Neural cell (in vitro differentiated cells): ENCODE measurements at regions not wholly inside any gene's neighbourhood (a gene's known extent, or its start where the extent isn't known, plus 50 kb on each side); places are given as distances from the start of the nearest gene placed in this dataset.
A peak's percentile ranks its signal among the peaks of the same experiment; 100 is the strongest.

Experiments
- H2AFZ ChIP-seq: fragments of 200-600, 300-800 bp; sonication (generic), shearing (Covaris generic); 2 replicates; pipeline ENCODE4 v1.6.0; 2014; ENCODE audit warnings: low read depth, mild to moderate bottlenecking, antibody characterized with exemption, low read length, moderate library complexity
- H3F3A ChIP-seq: fragments of 200-600 bp; shearing (Covaris generic); 2 replicates; pipeline ENCODE4 v1.6.1; 2016; ENCODE audit warnings: mild to moderate bottlenecking, moderate library complexity, mixed read lengths, antibody characterized with exemption, low read length; ENCODE audit not compliant: insufficient read depth, poor library complexity, severe bottlenecking
- H3K27ac ChIP-seq: fragments of 200-600, 300-800 bp; sonication (generic), shearing (Covaris generic); 2 replicates; pipeline ENCODE4 v1.5.1; 2014; ENCODE audit warnings: mild to moderate bottlenecking, low read length, moderate library complexity
- H3K27me3 ChIP-seq: fragments of 300-800, 200-600 bp; sonication (generic), shearing (Covaris generic); 2 replicates; pipeline ENCODE4 v1.6.0; 2014; ENCODE audit warnings: mild to moderate bottlenecking, low read depth, low read length, moderate library complexity; ENCODE audit not compliant: insufficient read depth
- H3K36me3 ChIP-seq: fragments of 300-800, 200-600 bp; sonication (generic), shearing (Covaris generic); 2 replicates; pipeline ENCODE4 v1.5.1; 2014; ENCODE audit warnings: mild to moderate bottlenecking, antibody characterized with exemption, low read length, moderate library complexity; ENCODE audit not compliant: insufficient read depth
- H3K4me2 ChIP-seq: fragments of 300-800, 200-600 bp; sonication (generic), shearing (Covaris generic); 2 replicates; pipeline ENCODE4 v1.6.0; 2014; ENCODE audit warnings: mild to moderate bottlenecking, low read length
- H3K4me3 ChIP-seq: fragments of 300-800, 200-600 bp; sonication (generic), shearing (Covaris generic); 2 replicates; pipeline ENCODE4 v1.5.1; 2014; ENCODE audit warnings: mild to moderate bottlenecking, low read length, moderate library complexity
- H3K79me2 ChIP-seq: fragments of 200-600 bp; shearing (Covaris generic); replicated peaks from 2 replicates; pipeline ENCODE4 v1.6.0; 2014; ENCODE audit warnings: mild to moderate bottlenecking, low read length, moderate library complexity; ENCODE audit not compliant: insufficient read depth
- H3K9ac ChIP-seq: fragments of 300-800, 200-600 bp; sonication (generic), shearing (Covaris generic); 2 replicates; pipeline ENCODE4 v1.6.1; 2016; ENCODE audit warnings: mild to moderate bottlenecking, low read length, mixed read lengths
- H3K9me2 ChIP-seq: fragments of 200-600 bp; shearing (Covaris generic); 2 replicates; pipeline ENCODE4 v1.6.1; 2016; ENCODE audit warnings: mild to moderate bottlenecking, low read length, mixed read lengths; ENCODE audit not compliant: insufficient read depth
- H3K9me3 ChIP-seq: fragments of 200-600, 300-800 bp; sonication (generic), shearing (Covaris generic); 2 replicates; pipeline ENCODE4 v1.6.1; 2016; ENCODE audit warnings: mild to moderate bottlenecking, mixed run types, low read length, moderate library complexity, mixed read lengths
- H4K20me1 ChIP-seq: fragments of 200-600 bp; shearing (Covaris generic); 2 replicates; pipeline ENCODE4 v1.6.1; 2016; ENCODE audit warnings: mild to moderate bottlenecking, mixed run types; ENCODE audit not compliant: insufficient read depth
- CTCF ChIP-seq: fragments of 450-650 bp; IDR thresholded peaks from 2 replicates; pipeline ENCODE4 v1.5.1; 2014; ENCODE audit warnings: antibody characterized with exemption, mild to moderate bottlenecking, moderate library complexity; ENCODE audit not compliant: poor library complexity, severe bottlenecking
- EP300 ChIP-seq: fragments of 450-650 bp; conservative IDR thresholded peaks from 2 replicates; pipeline ENCODE4 v1.6.1; 2014; ENCODE audit warnings: antibody characterized with exemption, mild to moderate bottlenecking, moderate library complexity; ENCODE audit not compliant: poor library complexity, severe bottlenecking
- EZH2 ChIP-seq: fragments of 200-600, 300-800 bp; shearing (Covaris generic), sonication (generic); IDR thresholded peaks from 2 replicates; pipeline ENCODE4 v1.6.1; 2014; ENCODE audit warnings: antibody characterized with exemption, low read length, borderline replicate concordance, mild to moderate bottlenecking; ENCODE audit not compliant: insufficient read depth, poor library complexity, severe bottlenecking
- MXI1 ChIP-seq: fragments of 450-650 bp; conservative IDR thresholded peaks from 2 replicates; pipeline ENCODE4 v1.6.1; 2014; ENCODE audit warnings: antibody characterized with exemption, mild to moderate bottlenecking; ENCODE audit not compliant: poor library complexity, severe bottlenecking
- POLR2AphosphoS5 ChIP-seq: IDR thresholded peaks from 2 replicates; pipeline ENCODE4 v1.6.1; 2012
- RAD21 ChIP-seq: fragments of 450-650 bp; conservative IDR thresholded peaks from 2 replicates; pipeline ENCODE4 v1.6.1; 2014; ENCODE audit warnings: antibody characterized with exemption, mild to moderate bottlenecking, moderate library complexity
- REST ChIP-seq: IDR thresholded peaks from 2 replicates; pipeline ENCODE4 v1.6.1; 2012; ENCODE audit warnings: borderline replicate concordance
- SMC3 ChIP-seq: fragments of 450-650 bp; conservative IDR thresholded peaks from 2 replicates; pipeline ENCODE4 v1.6.1; 2014; ENCODE audit warnings: antibody characterized with exemption, mild to moderate bottlenecking, moderate library complexity; ENCODE audit not compliant: poor library complexity
- TAF1 ChIP-seq: IDR thresholded peaks from 2 replicates; pipeline ENCODE4 v1.6.1; 2012; ENCODE audit warnings: low read depth

GRCh38 chr3:81927811-81928210 is 166.4 kb upstream of the GBE1 start:
- H3K9me2 ChIP-seq: no peaks in the 10 kb centered on the region
- H3F3A ChIP-seq: no peaks in the 10 kb centered on the region
- H3K9ac ChIP-seq: no peak overlapping the region
- H3K4me2 ChIP-seq: no peak overlapping the region
- no peaks in the 10 kb centered on the region for H4K20me1 ChIP-seq
- no peak for TF ChIP-seq CTCF
- no peak for TF ChIP-seq EZH2
- TF ChIP-seq POLR2AphosphoS5: no peak
- TF ChIP-seq EP300: no peak
- no peak for TF ChIP-seq MXI1
- TF ChIP-seq REST: no peak
- TF ChIP-seq SMC3: no peak
- TF ChIP-seq TAF1: no peak
- no peak for TF ChIP-seq RAD21
- no peak overlapping the region for H2AFZ ChIP-seq
- no peaks in the 10 kb centered on the region for H3K27me3 ChIP-seq
- no peaks in the 10 kb centered on the region for H3K36me3 ChIP-seq
- no peak overlapping the region for H3K27ac ChIP-seq
- H3K4me3 ChIP-seq: no peak overlapping the region
- no peaks in the 10 kb centered on the region for H3K79me2 ChIP-seq
- H3K9me3 ChIP-seq: no peaks in the 10 kb centered on the region

GRCh38 chr3:81925385-81925784 is 163.9 kb upstream of the GBE1 start:
- H3K27me3 ChIP-seq: no peaks in the 10 kb centered on the region
- no peaks in the 10 kb centered on the region for H3F3A ChIP-seq
- H4K20me1 ChIP-seq: no peaks in the 10 kb centered on the region
- no peak overlapping the region for H3K27ac ChIP-seq
- TF ChIP-seq EZH2 (no peak), POLR2AphosphoS5 (no peak)
- H2AFZ ChIP-seq: no peak overlapping the region
- no peak overlapping the region for H3K4me2 ChIP-seq
- H3K36me3 ChIP-seq: no peaks in the 10 kb centered on the region
- H3K9ac ChIP-seq: no peak overlapping the region
- H3K9me2 ChIP-seq: no peaks in the 10 kb centered on the region
- no peaks in the 10 kb centered on the region for H3K79me2 ChIP-seq
- H3K9me3 ChIP-seq: no peaks in the 10 kb centered on the region
- no peak overlapping the region for H3K4me3 ChIP-seq

GRCh38 chr3:81923038-81923437 is 161.6 kb upstream of the GBE1 start:
- TF ChIP-seq SMC3 (no peak), EP300 (peak; percentile 86), MXI1 (no peak), REST (peak; percentile 25), TAF1 (no peak), CTCF (no peak), POLR2AphosphoS5 (peak; percentile 64)
- no peaks in the 10 kb centered on the region for H3K27me3 ChIP-seq
- no peaks in the 10 kb centered on the region for H4K20me1 ChIP-seq
- no peak overlapping the region for H3K4me2 ChIP-seq
- H3K27ac ChIP-seq: peak overlapping the region; percentile 38
- no peak overlapping the region for H2AFZ ChIP-seq
- H3K9ac ChIP-seq: no peak overlapping the region
- H3F3A ChIP-seq: no peaks in the 10 kb centered on the region
- H3K9me2 ChIP-seq: no peaks in the 10 kb centered on the region
- no peaks in the 10 kb centered on the region for H3K79me2 ChIP-seq
- no peak overlapping the region for H3K4me3 ChIP-seq
- no peaks in the 10 kb centered on the region for H3K9me3 ChIP-seq
- no peaks in the 10 kb centered on the region for H3K36me3 ChIP-seq
